A673 (cell line): ENCODE measurements at regions not wholly inside any gene's neighbourhood (a gene's known extent, or its start where the extent isn't known, plus 50 kb on each side); places are given as distances from the start of the nearest gene placed in this dataset.

Experiments used
- BruUV-seq: library from RNA; stranded (reverse); fragments of 400-500 nt; replicated peaks from 2 replicates; lab custom pipeline; 2021; lab: Mats Ljungman, UMichigan
- CTCF ChIA-PET: fragments of 300-600 bp; sonication (Branson Sonifier 250); formaldehyde crosslinking; loops from one replicate; lab custom pipeline; 2022; ENCODE audit warnings: antibody characterized with exemption; lab: Charles Lee
- POLR2A ChIA-PET: fragments of 300-600 bp; sonication (Branson Sonifier 250); formaldehyde crosslinking; loops from one replicate; lab custom pipeline; 2022; ENCODE audit warnings: antibody characterized with exemption; ENCODE audit not compliant: low non-redundant PET; lab: Charles Lee
- DNase-seq: peaks from one replicate; pipeline ENCODE4 v3.0.0-alpha.2; 2015; ENCODE audit warnings: low spot score
- H3K27ac ChIP-seq: fragments of 200-600 bp; sonication (generic); 2 replicates; pipeline ENCODE4 v1.5.1; 2016; ENCODE audit warnings: mixed run types, low read depth, mild to moderate bottlenecking, mixed read lengths, antibody characterized with exemption, low read length; ENCODE audit not compliant: poor library complexity, severe bottlenecking
- H3K27me3 ChIP-seq: fragments of 200-600 bp; sonication (generic); replicated peaks from 2 replicates; pipeline ENCODE4 v1.6.1; 2017; ENCODE audit warnings: mixed run types, low read depth, mild to moderate bottlenecking, mixed read lengths, antibody characterized with exemption, low read length; ENCODE audit not compliant: insufficient read depth, poor library complexity
- H3K36me3 ChIP-seq: fragments of 200-600 bp; sonication (generic); 2 replicates; pipeline ENCODE4 v1.6.1; 2016; ENCODE audit warnings: mixed run types, mild to moderate bottlenecking, mixed read lengths, antibody characterized with exemption, low read length; ENCODE audit not compliant: insufficient read depth, poor library complexity, severe bottlenecking
- H3K4me1 ChIP-seq: fragments of 200-600 bp; sonication (generic); 2 replicates; pipeline ENCODE4 v1.6.1; 2017; ENCODE audit warnings: mixed run types, mild to moderate bottlenecking, mixed read lengths, antibody characterized with exemption, low read length; ENCODE audit not compliant: insufficient read depth, poor library complexity, severe bottlenecking
- H3K4me3 ChIP-seq: fragments of 200-600 bp; sonication (generic); 2 replicates; pipeline ENCODE4 v1.5.1; 2016; ENCODE audit warnings: low read depth, mixed run types, mild to moderate bottlenecking, mixed read lengths, low read length; ENCODE audit not compliant: poor library complexity, severe bottlenecking
- H3K9me3 ChIP-seq: fragments of 200-600 bp; sonication (generic); 2 replicates; pipeline ENCODE4 v1.6.1; 2016; ENCODE audit warnings: mixed run types, low read depth, mild to moderate bottlenecking, mixed read lengths, antibody characterized with exemption, low read length; ENCODE audit not compliant: poor library complexity, severe bottlenecking
- EZH2 ChIP-seq: fragments of 200-600 bp; sonication (generic); IDR thresholded peaks from 2 replicates; pipeline ENCODE4 v1.6.1; 2017; ENCODE audit warnings: borderline replicate concordance, low read depth, mild to moderate bottlenecking, mixed read lengths, antibody characterized with exemption, low read length; ENCODE audit not compliant: poor library complexity, severe bottlenecking
- intact Hi-C: fragments of 100-400 bp; cut with micrococcal nuclease; formaldehyde crosslinking; loops from one replicate; pipeline ENCODE4 v1.10.0; 2022; ENCODE audit not compliant: unreplicated experiment
- TF ChIP-seq, protein P1 (sequence below): fragments of 300-800, 200-600 bp; sonication (generic); conservative IDR thresholded peaks from 2 replicates; pipeline ENCODE4 v1.5.1; 2017; ENCODE audit warnings: low read depth, mild to moderate bottlenecking, antibody characterized with exemption, low read length, moderate library complexity, mixed read lengths

DNA sequence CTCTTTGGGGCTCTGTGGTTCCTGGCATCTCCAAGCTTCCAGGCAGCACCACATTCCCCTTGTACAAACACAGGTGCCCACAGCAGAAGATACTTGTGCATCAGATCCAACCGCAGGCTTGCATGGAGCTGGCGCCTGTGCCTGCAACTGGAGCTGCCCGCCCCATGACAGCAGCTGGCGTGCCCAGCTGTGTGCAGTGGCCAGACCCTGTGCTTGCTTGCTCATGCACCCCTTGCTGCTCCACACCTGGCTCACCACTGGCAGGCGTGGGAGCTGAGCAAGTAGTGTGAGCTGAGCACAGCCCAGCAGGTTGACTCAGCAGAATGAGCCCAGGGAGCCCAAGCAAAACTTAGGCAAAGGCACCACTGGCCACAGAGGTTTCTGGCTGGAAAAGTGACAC is 84.4 kb upstream of the STARD4 start:
- no peaks in the 10 kb centered on the region for H3K4me1 ChIP-seq
- no peak overlapping the region for H3K27ac ChIP-seq
- no TSS peak for BruUV-seq
- TF ChIP-seq, protein P1, sequence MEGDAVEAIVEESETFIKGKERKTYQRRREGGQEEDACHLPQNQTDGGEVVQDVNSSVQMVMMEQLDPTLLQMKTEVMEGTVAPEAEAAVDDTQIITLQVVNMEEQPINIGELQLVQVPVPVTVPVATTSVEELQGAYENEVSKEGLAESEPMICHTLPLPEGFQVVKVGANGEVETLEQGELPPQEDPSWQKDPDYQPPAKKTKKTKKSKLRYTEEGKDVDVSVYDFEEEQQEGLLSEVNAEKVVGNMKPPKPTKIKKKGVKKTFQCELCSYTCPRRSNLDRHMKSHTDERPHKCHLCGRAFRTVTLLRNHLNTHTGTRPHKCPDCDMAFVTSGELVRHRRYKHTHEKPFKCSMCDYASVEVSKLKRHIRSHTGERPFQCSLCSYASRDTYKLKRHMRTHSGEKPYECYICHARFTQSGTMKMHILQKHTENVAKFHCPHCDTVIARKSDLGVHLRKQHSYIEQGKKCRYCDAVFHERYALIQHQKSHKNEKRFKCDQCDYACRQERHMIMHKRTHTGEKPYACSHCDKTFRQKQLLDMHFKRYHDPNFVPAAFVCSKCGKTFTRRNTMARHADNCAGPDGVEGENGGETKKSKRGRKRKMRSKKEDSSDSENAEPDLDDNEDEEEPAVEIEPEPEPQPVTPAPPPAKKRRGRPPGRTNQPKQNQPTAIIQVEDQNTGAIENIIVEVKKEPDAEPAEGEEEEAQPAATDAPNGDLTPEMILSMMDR, result no peak
- TF ChIP-seq EZH2, result no peak
- no peaks in the 10 kb centered on the region for H3K9me3 ChIP-seq
- H3K27me3 ChIP-seq, result no peaks in the 10 kb centered on the region
- CTCF ChIA-PET, result no interaction called here
- no peak overlapping the region for H3K4me3 ChIP-seq
- intact Hi-C loops, result no loop called here
- no peaks in the 10 kb centered on the region for H3K36me3 ChIP-seq
- no peak for DNase-seq
- POLR2A ChIA-PET, result no interaction called here

DNA sequence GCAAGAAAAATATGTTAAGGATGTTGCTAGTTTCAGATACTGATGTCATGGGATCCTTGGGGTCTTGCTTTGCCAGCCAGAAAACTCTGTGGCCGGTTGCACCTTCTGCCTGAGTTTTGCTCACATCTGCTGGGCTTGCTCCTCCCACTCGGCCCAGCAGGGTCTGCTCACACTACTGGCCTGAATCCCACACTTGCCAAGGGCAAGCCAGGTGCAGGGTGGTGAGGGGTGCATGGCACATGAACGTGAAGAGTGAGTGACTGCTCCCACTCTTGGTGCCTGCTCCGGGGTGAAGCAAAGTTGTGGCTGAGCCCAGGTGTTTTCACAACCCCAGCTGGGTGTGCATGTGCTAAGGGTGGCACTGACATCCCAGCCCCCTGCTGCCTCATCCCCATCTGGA is 83.1 kb upstream of the STARD4 start:
- no peaks in the 10 kb centered on the region for H3K4me1 ChIP-seq
- no peak for TF ChIP-seq EZH2
- TF ChIP-seq, protein P1, result no peak
- no peaks in the 10 kb centered on the region for H3K9me3 ChIP-seq
- CTCF ChIA-PET, result no interaction called here
- intact Hi-C loops, result no loop called here
- H3K36me3 ChIP-seq, result no peaks in the 10 kb centered on the region
- no peak overlapping the region for H3K4me3 ChIP-seq
- no peak overlapping the region for H3K27ac ChIP-seq
- no peak for DNase-seq
- no peaks in the 10 kb centered on the region for H3K27me3 ChIP-seq
- POLR2A ChIA-PET, result no interaction called here
- no TSS peak for BruUV-seq

DNA sequence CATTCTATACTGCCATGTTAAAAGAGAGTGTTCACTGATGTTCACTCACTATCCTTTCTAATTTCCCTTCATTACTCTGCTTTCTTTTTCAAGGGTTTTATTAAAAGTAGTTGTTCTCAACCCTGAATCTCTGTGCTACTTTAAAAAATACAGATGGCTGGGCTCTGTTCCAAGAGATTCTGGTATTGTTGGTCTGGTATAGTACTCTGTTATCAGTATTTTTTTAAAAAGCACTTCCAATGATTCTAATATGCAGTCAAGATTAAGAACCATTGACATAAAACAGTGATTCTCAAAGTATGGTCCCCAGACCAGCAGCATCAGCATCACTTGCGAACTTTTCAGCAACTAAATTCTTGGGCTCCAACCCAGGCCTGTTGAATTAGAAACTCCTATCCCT is 77.0 kb upstream of the STARD4 start:
- intact Hi-C loops, result no loop called here
- no peak overlapping the region for H3K4me3 ChIP-seq
- CTCF ChIA-PET, result no interaction called here
- H3K36me3 ChIP-seq, result no peaks in the 10 kb centered on the region
- no peak for TF ChIP-seq EZH2
- no peaks in the 10 kb centered on the region for H3K4me1 ChIP-seq
- H3K27me3 ChIP-seq, result no peaks in the 10 kb centered on the region
- H3K9me3 ChIP-seq, result no peaks in the 10 kb centered on the region
- DNase-seq, result no peak
- POLR2A ChIA-PET, result no interaction called here
- H3K27ac ChIP-seq, result no peak overlapping the region
- BruUV-seq, result no TSS peak

DNA sequence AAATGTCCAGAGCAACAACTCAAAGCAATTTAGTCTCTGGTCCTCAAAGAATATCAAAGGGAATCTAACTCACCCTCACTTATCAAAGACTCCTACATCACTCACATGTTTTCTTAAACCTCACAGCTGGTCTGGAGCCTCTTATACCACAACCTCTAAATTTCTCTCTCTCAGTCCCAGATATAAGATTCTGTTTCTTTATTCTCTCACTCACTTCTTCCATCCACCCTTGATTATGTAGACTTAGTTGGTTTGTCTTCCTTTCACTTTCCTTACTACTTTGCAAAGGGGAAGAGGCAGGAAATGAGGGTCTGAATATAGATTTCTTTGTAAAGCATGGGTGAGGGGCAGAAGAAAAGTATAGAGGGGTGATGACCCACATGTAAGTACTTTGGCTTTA is 75.4 kb upstream of the STARD4 start:
- no peak for DNase-seq
- no peaks in the 10 kb centered on the region for H3K27me3 ChIP-seq
- CTCF ChIA-PET, result no interaction called here
- intact Hi-C loops, result no loop called here
- no peak overlapping the region for H3K4me3 ChIP-seq
- no peak for TF ChIP-seq EZH2
- TF ChIP-seq, protein P1, result no peak
- no TSS peak for BruUV-seq
- no peaks in the 10 kb centered on the region for H3K36me3 ChIP-seq
- H3K4me1 ChIP-seq, result no peaks in the 10 kb centered on the region
- no peaks in the 10 kb centered on the region for H3K9me3 ChIP-seq
- H3K27ac ChIP-seq, result no peak overlapping the region
- POLR2A ChIA-PET, result no interaction called here
